ENCODE measurements at regions not wholly inside any gene's neighbourhood (a gene's known extent, or its start where the extent isn't known, plus 50 kb on each side); places are given as distances from the start of the nearest gene placed in this dataset.

DNA sequence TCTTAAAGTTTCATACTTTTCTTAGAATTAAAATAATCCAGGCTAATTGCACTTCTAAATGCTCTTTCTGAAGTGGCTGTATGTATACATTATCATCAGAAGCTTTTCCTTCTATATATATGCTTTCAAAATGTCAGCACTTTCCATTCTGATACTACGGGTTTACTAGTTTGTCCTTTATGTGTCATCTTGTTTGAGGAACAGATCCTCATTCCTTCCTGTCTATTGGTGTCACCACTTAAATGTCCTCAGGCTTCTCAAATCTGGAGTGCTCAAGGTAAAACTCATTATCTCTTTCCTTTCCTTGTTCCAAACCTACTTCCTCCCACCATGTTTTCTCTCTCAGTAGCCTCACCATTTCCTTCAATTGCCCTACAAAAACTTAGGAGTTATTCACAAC lies 236.3 kb downstream of the CSNK1G3 start:
- TF ChIP-seq, protein P1, sequence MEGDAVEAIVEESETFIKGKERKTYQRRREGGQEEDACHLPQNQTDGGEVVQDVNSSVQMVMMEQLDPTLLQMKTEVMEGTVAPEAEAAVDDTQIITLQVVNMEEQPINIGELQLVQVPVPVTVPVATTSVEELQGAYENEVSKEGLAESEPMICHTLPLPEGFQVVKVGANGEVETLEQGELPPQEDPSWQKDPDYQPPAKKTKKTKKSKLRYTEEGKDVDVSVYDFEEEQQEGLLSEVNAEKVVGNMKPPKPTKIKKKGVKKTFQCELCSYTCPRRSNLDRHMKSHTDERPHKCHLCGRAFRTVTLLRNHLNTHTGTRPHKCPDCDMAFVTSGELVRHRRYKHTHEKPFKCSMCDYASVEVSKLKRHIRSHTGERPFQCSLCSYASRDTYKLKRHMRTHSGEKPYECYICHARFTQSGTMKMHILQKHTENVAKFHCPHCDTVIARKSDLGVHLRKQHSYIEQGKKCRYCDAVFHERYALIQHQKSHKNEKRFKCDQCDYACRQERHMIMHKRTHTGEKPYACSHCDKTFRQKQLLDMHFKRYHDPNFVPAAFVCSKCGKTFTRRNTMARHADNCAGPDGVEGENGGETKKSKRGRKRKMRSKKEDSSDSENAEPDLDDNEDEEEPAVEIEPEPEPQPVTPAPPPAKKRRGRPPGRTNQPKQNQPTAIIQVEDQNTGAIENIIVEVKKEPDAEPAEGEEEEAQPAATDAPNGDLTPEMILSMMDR (conservative IDR thresholded peaks at IDR 0.05; ENCODE audit: control insufficient read depth, insufficient read depth, low read depth, low read length), result no peak
- no peak overlapping the region for H3K4me3 ChIP-seq (ENCODE audit: control insufficient read depth, low read depth, low read length)
- DNase-seq (ENCODE audit: low read depth), result no peak

DNA sequence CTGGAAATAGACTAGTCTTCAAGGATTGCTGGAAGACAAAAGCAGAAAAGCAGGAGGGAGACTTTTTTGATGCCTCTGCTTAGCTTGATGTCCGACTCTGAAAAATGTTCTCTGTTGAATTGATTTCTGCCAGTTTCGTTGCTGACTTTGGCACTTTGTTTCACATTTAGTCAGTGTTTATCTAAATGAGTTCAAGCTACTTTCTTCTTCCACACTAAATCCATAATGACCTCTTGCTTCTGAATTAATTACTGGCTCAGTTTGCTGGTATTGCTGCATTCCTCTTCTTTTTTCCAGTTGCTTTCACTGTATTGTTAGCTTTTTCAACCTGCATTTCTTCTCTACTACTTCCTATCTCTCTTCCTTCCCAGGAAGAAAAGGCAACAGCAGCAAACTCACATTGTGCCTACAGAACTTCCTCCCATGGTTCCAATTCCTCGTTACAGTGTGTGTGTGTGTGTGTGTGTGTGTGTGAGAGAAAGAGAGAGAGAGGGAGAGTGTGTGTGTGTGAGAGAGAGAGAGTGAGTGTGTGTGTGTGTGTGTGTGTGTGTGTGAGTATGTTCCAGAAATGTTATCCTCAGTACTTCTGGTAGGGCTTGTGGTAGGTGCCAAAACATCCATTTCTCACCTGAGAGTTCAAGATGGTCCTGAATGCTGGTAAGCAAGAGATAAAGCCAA lies 234.8 kb downstream of the CSNK1G3 start:
- TF ChIP-seq, protein P1 (conservative IDR thresholded peaks at IDR 0.05; ENCODE audit: control insufficient read depth, insufficient read depth, low read depth, low read length), result no peak
- H3K4me3 ChIP-seq (ENCODE audit: control insufficient read depth, low read depth, low read length), result no peak overlapping the region
- DNase-seq (ENCODE audit: low read depth), result no peak

DNA sequence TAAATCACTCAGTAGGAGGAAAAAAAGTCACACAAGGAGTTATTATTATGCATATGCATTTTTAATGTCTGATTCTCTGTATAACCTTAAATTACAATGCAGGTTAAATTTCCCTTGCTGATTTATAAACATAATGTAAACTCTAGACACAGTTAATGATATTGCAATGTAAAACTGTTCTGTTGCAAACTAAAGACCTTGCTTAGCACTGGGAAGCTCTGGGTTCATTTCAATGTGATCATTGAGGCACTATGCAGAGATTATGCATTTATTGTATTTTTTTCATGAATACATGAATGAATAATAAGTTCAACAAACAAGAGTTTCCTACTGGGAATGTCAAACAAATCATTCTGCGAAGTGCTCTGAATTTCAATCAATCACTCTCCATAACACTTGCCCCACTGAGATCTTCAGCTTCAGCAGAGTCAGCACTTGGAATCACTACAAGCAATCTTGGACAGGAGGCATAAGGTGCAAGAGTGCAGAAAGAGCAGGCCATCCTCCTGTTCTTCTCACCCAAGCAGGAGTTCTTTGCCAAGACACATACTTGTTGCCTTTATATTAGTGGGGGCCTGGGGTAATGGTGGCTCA lies 232.1 kb downstream of the CSNK1G3 start:
- TF ChIP-seq, protein P1 (conservative IDR thresholded peaks at IDR 0.05; ENCODE audit: control insufficient read depth, insufficient read depth, low read depth, low read length), result no peak
- H3K4me3 ChIP-seq (ENCODE audit: control insufficient read depth, low read depth, low read length), result no peak overlapping the region
- no peak for DNase-seq (ENCODE audit: low read depth)

DNA sequence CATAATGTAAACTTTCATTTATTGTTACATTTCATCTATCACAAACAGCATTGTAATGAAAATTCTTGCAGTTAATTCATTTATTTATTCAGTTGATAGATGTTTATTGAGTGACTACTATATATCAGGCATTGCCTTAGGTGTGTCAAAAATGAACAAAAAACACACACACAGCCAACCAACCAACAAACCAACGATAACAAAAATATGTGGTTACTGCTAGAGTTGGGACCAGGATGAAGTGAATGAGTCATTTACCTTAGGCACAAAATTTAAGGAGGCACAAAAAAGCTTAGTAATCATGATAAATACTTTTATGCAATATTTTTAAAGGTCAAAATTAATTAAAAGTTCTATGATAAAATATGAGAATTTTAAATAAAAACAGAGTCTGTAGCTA lies 223.4 kb downstream of the CSNK1G3 start:
- TF ChIP-seq, protein P1 (conservative IDR thresholded peaks at IDR 0.05; ENCODE audit: control insufficient read depth, insufficient read depth, low read depth, low read length), result no peak
- no peak for DNase-seq (ENCODE audit: low read depth)
- H3K4me3 ChIP-seq (ENCODE audit: control insufficient read depth, low read depth, low read length), result no peak overlapping the region

DNA sequence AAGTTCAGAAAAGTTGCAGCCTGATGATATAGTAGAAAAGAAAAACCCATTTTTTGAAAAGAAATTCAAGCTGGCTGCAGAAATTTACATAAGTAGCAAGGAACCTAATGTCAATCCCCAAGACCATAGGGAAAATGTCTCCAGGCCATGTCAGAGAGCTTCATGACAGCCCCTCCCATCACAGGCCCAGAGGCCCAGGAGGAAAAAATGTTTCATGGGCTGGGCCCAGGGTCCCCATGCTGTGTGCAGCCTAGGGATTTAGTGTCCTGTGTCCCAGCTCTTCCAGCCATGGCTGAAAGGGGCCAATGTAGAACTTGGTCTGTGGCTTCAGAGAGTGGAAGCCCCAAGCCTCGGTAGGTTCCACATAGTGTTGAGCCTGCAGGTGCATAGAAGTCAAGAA lies 220.3 kb downstream of the CSNK1G3 start:
- H3K4me3 ChIP-seq (ENCODE audit: control insufficient read depth, low read depth, low read length), result no peak overlapping the region
- TF ChIP-seq, protein P1 (conservative IDR thresholded peaks at IDR 0.05; ENCODE audit: control insufficient read depth, insufficient read depth, low read depth, low read length), result no peak
- no peak for DNase-seq (ENCODE audit: low read depth)

DNA sequence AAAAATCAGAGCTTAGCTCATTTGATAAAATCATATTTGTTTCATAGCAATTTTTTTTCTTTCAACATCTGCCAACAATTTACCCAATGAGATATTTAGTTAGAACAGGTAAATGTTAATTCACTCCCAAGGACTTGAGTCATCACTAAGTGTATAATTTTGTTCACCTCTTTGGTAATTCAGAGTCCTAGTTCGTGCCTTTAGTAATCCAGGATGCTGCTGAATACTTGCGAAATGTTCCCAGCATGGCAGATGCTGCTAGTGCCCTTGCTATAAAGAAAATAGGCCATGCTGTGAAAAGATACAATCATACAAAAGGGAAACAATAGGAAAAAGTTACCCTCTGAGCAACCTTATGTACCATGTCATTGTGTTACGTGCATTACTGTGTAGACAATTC lies 210.5 kb downstream of the CSNK1G3 start:
- TF ChIP-seq, protein P1 (conservative IDR thresholded peaks at IDR 0.05; ENCODE audit: control insufficient read depth, insufficient read depth, low read depth, low read length), result no peak
- no peak overlapping the region for H3K4me3 ChIP-seq (ENCODE audit: control insufficient read depth, low read depth, low read length)
- DNase-seq (ENCODE audit: low read depth), result peak; percentile 11

Data from fibroblast of mammary gland (primary cell).